Natural killer cell (primary cell): ENCODE measurements at regions not wholly inside any gene's neighbourhood (a gene's known extent, or its start where the extent isn't known, plus 50 kb on each side); places are given as distances from the start of the nearest gene placed in this dataset.
A peak's percentile ranks its signal among the peaks of the same experiment; 100 is the strongest.

ENCODE experiments used
- ATAC-seq, 3 donors: fragments of 150-1000 bp in 2 of 3; fragments of 200-7000 bp in 1 of 3; cut with Tn5 transposase; 1 replicate in 1 of 3; 2 replicates in 2 of 3; pipeline ENCODE4 v1.10.0; 2021; ENCODE audit warnings: mild to moderate bottlenecking in 2 of 3, moderate library complexity in 2 of 3
- DNase-seq, 2 donors: peaks; one replicate each; pipeline versions ENCODE4 v3.0.0 to v3.0.0-alpha.2; 2013 to 2021; ENCODE audit warnings: mixed read lengths in 1 of 2
- H3K27ac ChIP-seq: one replicate; pipeline ENCODE4 v1.5.1; 2013; ENCODE audit warnings: mild to moderate bottlenecking, low read length
- H3K27me3 ChIP-seq: one replicate; pipeline ENCODE4 v1.6.1; 2013; ENCODE audit warnings: low read length; ENCODE audit not compliant: control insufficient read depth, insufficient read depth
- H3K36me3 ChIP-seq: one replicate; pipeline ENCODE4 v1.6.1; 2013; ENCODE audit warnings: low read length; ENCODE audit not compliant: control insufficient read depth, insufficient read depth
- H3K4me1 ChIP-seq: one replicate; pipeline ENCODE4 v1.6.1; 2013; ENCODE audit warnings: low read length; ENCODE audit not compliant: control insufficient read depth, insufficient read depth
- H3K4me3 ChIP-seq: one replicate; pipeline ENCODE4 v1.5.1; 2013; ENCODE audit warnings: low read length
- H3K9me3 ChIP-seq: one replicate; pipeline ENCODE4 v1.6.1; 2013; ENCODE audit warnings: low read length; ENCODE audit not compliant: control insufficient read depth, insufficient read depth
- H3K27ac Mint-ChIP-seq, 2 donors: one replicate each; pipeline ENCODE4 v1.8.0; 2022; ENCODE audit warnings: mild to moderate bottlenecking in 2 of 2, mixed read lengths in 2 of 2, moderate library complexity in 1 of 2
- H3K27me3 Mint-ChIP-seq, 2 donors: one replicate each; pipeline ENCODE4 v1.8.0; 2022; ENCODE audit warnings: low read depth in 2 of 2, mixed read lengths in 2 of 2
- H3K36me3 Mint-ChIP-seq: one replicate; pipeline ENCODE4 v1.8.0; 2022; ENCODE audit warnings: mixed read lengths
- H3K4me1 Mint-ChIP-seq, 2 donors: one replicate each; pipeline ENCODE4 v1.8.0; 2022; ENCODE audit warnings: mixed read lengths in 2 of 2
- H3K4me3 Mint-ChIP-seq: one replicate; pipeline ENCODE4 v1.8.0; 2022; ENCODE audit warnings: mild to moderate bottlenecking, moderate library complexity, mixed read lengths
- H3K9me3 Mint-ChIP-seq, 2 donors: one replicate each; pipeline ENCODE4 v1.8.0; 2022; ENCODE audit warnings: mixed read lengths in 2 of 2
- CTCF ChIP-seq: fragments of 200-600 bp; IDR thresholded peaks from one replicate; pipeline ENCODE4 v1.8.0; 2022; ENCODE audit warnings: antibody characterized with exemption
- WGBS: methylation state at CpG from one replicate; pipeline ENCODE4 v1.1.7; 2013; ENCODE audit warnings: missing lambda C conversion rate; ENCODE audit not compliant: insufficient coverage; 5-methylcytosine and 5-hydroxymethylcytosine counted together
- intact Hi-C: fragments of 100-400 bp; cut with micrococcal nuclease; formaldehyde crosslinking; loops from one replicate; pipeline ENCODE4 v1.14.2; 2022

- H3K9me3 ChIP-seq, result peaks cover 11% of the 10 kb centered on the region
- H3K27ac Mint-ChIP-seq, result no peak overlapping the region
- no peaks in the 10 kb centered on the region for H3K4me1 ChIP-seq
- no peaks in the 10 kb centered on the region for H3K27me3 ChIP-seq
- peaks cover 10% of the 10 kb centered on the region for H3K36me3 Mint-ChIP-seq
- ATAC-seq (no peak), DNase-seq (no peak)
- H3K4me3 ChIP-seq, result no peak overlapping the region
- 91% methylated on average over 4 of the region's 4 CpGs for WGBS
- no peaks in the 10 kb centered on the region for H3K36me3 ChIP-seq
- no peak overlapping the region for H3K27ac ChIP-seq
- no peak for TF ChIP-seq CTCF
- intact Hi-C loops, result no loop called here
- peaks cover 3 to 7% of the 10 kb centered on the region in 2 donors for H3K9me3 Mint-ChIP-seq
- no peak overlapping the region for H3K4me3 Mint-ChIP-seq
- H3K4me1 Mint-ChIP-seq, result no peaks in the 10 kb centered on the region
- peaks cover 6 to 9% of the 10 kb centered on the region in 2 donors for H3K27me3 Mint-ChIP-seq
Measured at GRCh38 chr7:142371586-142372377, 113.9 kb upstream of the PRSS58 start.

GRCh38 chr7:142365410-142365842 lies 107.6 kb upstream of the PRSS58 start:
- Mint-ChIP-seq H3K36me3 (peaks cover 10% of the 10 kb centered on the region), H3K27ac (no peak overlapping the region), H3K27me3 (peaks cover 6 to 17% of the 10 kb centered on the region in 2 donors), H3K4me3 (no peak overlapping the region), H3K4me1 (no peaks in the 10 kb centered on the region), H3K9me3 (peaks cover 3 to 7% of the 10 kb centered on the region in 2 donors)
- H3K27me3 ChIP-seq, result no peaks in the 10 kb centered on the region
- H3K9me3 ChIP-seq, result peaks cover 11% of the 10 kb centered on the region
- H3K4me3 ChIP-seq, result no peak overlapping the region
- H3K4me1 ChIP-seq, result no peaks in the 10 kb centered on the region
- no peaks in the 10 kb centered on the region for H3K36me3 ChIP-seq
- DNase-seq (no peak), ATAC-seq (no peak)
- intact Hi-C loops, result no loop called here
- no peak overlapping the region for H3K27ac ChIP-seq
- 91% methylated on average over 2 of the region's 2 CpGs for WGBS
- TF ChIP-seq CTCF, result no peak

- H3K27ac Mint-ChIP-seq, result no peak overlapping the region
- H3K36me3 ChIP-seq, result no peaks in the 10 kb centered on the region
- H3K4me3 ChIP-seq, result no peak overlapping the region
- H3K9me3 Mint-ChIP-seq, result peaks cover 3 to 7% of the 10 kb centered on the region in 2 donors
- no peaks in the 10 kb centered on the region for H3K4me1 Mint-ChIP-seq
- H3K4me1 ChIP-seq, result no peaks in the 10 kb centered on the region
- no peak for TF ChIP-seq CTCF
- no peak for DNase-seq
- H3K9me3 ChIP-seq, result peaks cover 11% of the 10 kb centered on the region
- H3K27me3 Mint-ChIP-seq, result peaks cover 6 to 17% of the 10 kb centered on the region in 2 donors
- WGBS, result 50% methylated on average over 1 of the region's 1 CpG
- no peak overlapping the region for H3K4me3 Mint-ChIP-seq
- H3K27me3 ChIP-seq, result no peaks in the 10 kb centered on the region
- no peak overlapping the region for H3K27ac ChIP-seq
- intact Hi-C loops, result no loop called here
- peaks cover 10% of the 10 kb centered on the region for H3K36me3 Mint-ChIP-seq
- ATAC-seq, result no peak
Measured at GRCh38 chr7:142364551-142364950, 106.7 kb upstream of the PRSS58 start.

GRCh38 chr7:142362349-142362748 lies 104.5 kb upstream of the PRSS58 start:
- intact Hi-C loops, result no loop called here
- H3K27me3 ChIP-seq, result no peaks in the 10 kb centered on the region
- H3K36me3 Mint-ChIP-seq, result no peaks in the 10 kb centered on the region
- peaks cover 6 to 17% of the 10 kb centered on the region in 2 donors for H3K27me3 Mint-ChIP-seq
- no peaks in the 10 kb centered on the region for H3K4me1 ChIP-seq
- DNase-seq, result peak in 1 of 2 donors; percentile 60
- 66% methylated on average over 3 of the region's 3 CpGs for WGBS
- H3K9me3 ChIP-seq, result peaks cover 2% of the 10 kb centered on the region
- no peak for ATAC-seq
- no peak for TF ChIP-seq CTCF
- H3K9me3 Mint-ChIP-seq, result no peaks in the 10 kb centered on the region
- H3K27ac Mint-ChIP-seq, result no peak overlapping the region
- H3K27ac ChIP-seq, result no peak overlapping the region
- H3K4me3 ChIP-seq, result no peak overlapping the region
- H3K36me3 ChIP-seq, result no peaks in the 10 kb centered on the region
- no peak overlapping the region for H3K4me3 Mint-ChIP-seq
- peaks cover 5 to 6% of the 10 kb centered on the region in 2 donors for H3K4me1 Mint-ChIP-seq
